NCI-H748 treated with DMSO at 0.1 percent for 48 hours (cell line): ENCODE measurements at regions not wholly inside any gene's neighbourhood (a gene's known extent, or its start where the extent isn't known, plus 50 kb on each side); places are given as distances from the start of the nearest gene placed in this dataset.

Experiments
- DNase-seq: peaks from one replicate; lab custom pipeline; 2025; lab: John Stamatoyannopoulos, UW

DNA sequence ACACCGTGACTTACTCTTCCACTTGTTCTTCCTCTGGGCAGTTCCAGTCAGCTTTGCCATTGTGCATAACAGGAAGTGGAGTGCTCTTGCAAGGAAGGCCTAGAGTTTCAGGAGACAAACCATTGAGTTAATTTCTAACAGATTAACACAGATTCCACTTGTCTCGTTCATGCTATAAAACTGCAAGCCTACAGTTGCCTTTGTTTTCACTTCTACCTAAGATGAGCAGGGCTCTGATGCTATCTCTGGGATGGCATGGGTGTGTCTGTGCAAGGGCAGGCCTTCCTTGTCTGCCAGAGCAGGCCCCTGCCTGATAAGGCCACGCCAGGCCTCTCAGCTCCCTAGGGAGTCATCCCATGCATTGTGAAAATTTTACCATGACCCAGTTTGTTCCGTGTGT, 67.7 kb upstream of the PGRMC2 start:
- DNase-seq, result no peak

DNA sequence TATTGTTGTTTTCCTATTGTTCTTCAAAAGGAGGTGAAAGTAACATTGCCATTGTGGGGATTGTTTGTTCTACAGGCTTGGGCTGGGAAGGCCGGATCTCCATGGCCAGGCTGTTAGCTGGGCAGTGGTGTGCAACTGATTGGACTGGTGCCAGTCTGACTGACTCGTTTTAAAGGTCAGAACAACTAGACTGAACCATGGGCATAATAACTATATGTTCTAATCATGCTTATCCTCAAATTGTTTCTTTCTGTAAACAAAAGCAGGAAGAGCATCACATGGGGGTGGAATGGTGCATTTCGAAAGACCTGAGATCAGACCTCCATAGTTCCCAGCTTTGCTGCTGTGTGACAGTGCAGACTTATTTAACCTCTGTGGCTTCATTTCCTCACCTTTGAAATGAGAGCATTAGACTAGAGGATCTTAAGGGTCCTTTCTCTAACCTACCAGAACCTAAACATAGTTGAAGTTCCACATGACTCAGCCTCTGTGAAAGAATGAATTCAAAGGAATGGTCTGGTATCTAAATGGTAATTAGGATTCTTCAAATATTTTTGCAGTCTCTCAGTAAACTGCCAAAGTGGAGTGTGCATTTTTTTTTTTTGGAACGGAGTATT, 66.7 kb upstream of the PGRMC2 start:
- peak; percentile 30 for DNase-seq

DNA sequence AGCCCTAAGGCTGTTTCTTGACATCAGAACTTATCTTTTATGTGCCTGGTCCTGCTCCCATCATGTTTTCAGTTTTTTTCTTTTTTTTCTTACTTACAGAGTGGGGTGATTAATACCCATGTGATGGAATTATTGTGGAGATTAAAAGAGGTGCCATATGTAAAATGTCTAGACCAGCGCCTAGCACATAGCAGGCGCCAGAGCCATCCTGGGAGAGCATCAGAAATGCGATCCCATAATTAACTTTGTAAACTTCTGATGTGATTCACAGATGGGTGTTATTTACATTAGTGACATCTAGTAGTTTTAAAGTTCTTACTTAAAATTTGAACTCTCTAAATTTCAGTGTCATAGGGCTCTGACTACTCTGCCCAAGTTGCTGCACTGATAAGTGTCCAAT, 66.2 kb upstream of the PGRMC2 start:
- DNase-seq, result no peak

DNA sequence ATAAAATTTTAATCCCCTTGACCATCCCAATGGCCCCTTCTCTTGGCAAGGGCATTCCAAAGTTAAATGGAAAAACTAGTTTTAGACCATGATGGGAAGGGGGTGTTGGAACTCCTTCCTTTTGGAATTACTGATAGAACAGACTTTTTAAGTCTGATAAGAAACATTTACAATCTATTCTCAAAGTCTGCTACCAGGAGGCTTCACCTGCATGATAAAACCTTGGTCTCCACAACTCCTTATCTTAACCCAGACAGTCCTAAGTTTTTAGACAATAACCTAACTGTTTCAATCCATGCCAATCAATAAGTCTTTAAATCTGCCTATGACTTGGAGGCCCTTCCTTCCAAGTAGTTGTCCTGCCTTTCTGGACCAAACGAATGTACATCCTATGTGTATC, 63.9 kb upstream of the PGRMC2 start:
- no peak for DNase-seq

DNA sequence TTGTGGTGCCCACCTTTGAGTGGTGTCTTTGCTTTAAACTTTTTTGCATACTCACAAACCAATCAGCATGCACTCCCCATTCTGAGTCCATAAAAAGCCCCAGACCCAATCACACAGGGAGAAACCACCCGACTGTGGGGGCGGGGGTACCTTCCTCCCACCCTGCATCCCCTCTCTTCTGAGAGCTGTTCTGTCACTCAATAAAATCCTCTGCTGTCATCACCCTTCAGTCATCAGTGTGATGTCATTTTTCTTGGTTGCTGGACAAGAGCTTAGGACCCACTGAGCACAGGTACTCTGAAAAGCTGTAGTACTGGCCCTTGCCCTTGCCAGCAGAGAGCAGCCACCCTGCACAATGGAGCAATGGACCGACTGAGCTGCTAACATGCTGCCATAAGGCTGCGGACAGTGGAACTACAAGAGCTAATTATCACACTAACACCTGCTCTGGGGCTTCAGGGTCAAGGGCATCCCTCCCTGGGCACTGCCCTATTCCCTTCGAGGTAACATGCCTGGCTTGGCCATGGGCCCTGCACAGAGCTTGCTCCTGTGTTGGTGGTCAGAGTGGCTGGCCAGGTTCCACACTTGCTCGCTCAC, 62.9 kb upstream of the PGRMC2 start:
- no peak for DNase-seq

DNA sequence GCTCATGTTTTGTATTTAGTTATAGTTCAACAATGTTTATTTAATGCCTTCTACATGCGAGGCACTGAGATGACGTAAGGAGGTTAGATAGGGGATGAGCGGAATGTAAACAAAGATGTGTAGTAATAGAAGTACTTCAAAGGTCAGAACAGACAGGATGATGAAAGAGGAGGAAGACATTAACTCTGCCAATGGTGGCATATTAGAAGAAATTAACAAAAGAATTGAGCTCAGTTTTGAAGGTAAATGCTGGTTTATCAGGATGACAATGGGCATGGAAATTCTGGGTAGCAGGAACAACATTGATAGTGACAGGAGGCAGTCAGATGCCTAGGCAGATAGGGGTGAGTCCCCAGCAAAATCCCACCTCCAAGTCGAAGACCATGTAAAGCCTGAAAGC, 62.3 kb upstream of the PGRMC2 start:
- peak; percentile 67 for DNase-seq

DNA sequence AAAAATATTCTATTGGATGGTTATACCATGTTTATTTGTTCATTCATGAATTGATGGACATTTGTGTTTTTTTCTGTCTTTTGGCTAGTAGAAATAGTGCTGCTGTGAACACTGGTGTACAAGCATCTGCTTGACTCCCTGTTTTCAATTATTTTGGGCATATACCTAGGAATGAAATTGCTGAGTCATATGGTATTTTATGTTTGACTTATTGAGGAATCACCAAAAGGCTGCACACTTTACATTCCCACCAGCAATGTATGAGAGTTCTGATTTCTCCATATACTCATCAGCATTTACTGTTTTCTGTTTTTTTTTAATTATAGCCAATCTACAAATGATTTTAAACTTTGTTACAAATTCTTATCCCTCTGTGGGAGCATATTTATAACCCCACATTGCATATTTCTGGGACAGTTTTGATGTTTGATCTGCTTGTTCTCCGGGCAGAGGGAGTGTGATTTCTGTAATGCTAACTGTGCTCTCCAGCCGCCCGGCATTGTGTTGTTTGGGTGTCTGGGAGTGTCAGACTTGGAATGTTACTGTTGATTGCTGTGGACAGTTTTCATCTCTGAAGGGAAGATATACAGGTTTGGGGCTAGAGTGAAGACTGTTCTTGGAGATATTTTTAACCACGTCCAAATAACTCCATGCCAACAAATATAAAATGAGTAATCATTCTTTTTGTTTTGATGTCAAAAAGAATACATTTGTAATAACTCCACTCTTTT, 60.5 kb upstream of the PGRMC2 start:
- DNase-seq, result no peak

DNA sequence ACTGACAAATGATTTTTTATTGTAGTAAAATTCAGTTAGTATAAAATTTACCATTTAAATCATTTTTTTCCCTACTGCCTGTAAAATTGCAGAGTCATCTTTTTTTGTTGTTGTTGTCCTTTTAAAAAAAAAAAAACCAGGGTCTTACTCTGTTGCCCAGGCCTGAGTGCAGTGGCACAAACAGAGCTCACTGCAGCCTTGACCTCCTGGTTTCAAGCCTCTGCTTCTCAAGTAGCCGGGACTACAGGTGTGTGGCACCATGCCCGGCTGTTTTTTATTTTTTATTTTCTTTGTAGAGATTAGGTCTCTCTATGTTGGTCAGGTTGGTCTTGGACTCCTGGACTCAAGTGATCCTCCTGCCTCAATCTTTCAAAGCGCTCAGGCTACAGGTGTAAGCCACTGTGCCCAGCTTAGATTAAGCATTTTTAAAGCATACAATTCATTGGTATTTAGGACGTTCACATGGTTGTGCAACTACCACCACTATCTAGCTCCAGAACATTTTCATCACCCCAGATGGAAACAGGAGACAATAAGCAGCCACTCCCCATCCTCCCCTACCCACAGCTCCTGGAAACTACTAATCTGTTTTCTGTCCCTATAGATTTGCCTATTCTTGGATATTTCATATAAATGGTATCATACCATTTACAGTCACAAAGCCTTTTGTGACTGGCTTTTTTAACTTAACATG, 59.7 kb upstream of the PGRMC2 start:
- DNase-seq, result no peak

DNA sequence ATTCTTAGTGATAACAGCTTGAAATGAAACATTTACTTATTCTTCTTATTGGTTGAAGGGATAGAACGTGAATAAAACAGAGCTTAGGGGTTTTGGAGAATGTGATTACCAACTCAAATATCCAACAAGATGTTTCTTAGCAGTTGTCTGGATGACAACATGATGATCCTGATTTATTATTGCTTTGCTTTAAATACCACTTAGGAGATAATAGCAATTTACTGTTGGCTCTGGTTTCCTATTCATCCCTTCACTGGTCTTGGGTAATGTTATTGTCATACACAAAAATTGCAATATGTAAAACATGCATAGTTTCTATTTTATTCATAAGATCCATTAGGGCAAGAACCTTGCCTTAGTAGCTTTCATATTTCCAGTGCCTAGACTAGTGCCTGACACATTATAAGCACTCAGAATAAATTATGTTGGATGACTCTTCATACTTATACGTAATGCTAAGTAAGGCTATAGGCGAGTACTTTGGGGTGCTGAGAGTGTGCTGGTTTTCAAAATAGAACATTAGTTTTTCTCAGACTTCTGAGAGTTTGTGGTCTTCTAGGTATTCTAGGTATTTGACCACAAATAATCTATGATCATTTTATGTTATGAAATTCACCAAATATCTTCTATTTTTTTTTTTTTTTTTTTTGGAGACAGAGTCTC, 58.6 kb upstream of the PGRMC2 start:
- DNase-seq, result no peak

DNA sequence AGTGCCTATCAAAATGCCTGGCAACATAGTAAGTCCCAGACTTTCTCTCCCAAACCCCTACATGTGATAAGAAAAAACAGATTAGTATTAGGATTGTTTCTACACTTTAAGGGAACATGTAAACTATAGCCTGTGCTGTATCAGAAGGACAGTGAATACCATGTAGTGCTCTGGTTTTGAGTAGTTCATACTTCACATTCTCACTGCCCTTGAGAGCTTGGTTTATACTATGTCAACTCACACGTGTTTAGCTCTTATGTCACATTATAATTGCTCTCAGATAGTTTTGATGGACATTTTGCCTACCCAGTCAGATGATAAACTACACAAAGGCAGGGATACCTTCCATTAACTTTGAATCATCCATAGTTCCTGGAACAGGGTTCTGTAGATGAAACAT, 58.0 kb upstream of the PGRMC2 start:
- DNase-seq, result no peak

DNA sequence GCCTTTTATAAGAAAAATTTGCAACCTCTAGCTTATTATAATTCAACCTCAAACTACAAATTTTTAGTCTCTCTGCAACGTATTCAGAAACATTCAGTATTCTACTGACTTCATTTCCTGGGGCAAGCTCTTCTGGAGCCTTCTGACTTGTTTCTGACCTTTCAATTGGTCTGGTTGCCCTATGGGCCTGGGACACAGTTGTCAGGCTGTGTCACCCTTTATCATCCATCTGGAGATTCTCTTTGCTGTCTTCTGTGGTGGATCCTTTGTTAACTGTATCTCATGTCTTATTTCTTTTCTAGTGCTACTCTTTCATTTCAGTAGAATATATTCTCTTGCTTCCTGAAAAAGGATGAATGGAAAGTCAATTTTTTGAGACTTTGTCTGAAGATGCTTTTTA, 55.1 kb upstream of the PGRMC2 start:
- no peak for DNase-seq

DNA sequence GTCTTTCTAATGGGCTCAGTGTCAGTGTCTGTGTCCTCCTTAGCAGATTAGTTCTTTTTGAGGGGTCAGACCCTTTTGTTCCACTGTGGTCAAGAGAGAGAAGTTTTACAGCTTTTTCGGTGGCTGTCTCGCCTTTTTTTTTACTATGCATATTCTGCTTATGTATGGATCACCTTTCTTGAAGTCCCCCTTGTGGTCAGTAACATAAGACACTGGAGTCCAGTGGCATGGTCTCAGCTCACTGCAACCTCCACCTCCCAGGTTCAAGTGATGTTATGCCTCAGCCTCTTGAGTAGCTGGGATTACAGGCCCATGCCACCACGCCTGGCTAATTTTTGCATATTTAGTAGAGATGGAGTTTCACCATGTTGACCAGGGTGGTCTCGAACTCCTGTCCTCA, 54.0 kb upstream of the PGRMC2 start:
- no peak for DNase-seq

DNA sequence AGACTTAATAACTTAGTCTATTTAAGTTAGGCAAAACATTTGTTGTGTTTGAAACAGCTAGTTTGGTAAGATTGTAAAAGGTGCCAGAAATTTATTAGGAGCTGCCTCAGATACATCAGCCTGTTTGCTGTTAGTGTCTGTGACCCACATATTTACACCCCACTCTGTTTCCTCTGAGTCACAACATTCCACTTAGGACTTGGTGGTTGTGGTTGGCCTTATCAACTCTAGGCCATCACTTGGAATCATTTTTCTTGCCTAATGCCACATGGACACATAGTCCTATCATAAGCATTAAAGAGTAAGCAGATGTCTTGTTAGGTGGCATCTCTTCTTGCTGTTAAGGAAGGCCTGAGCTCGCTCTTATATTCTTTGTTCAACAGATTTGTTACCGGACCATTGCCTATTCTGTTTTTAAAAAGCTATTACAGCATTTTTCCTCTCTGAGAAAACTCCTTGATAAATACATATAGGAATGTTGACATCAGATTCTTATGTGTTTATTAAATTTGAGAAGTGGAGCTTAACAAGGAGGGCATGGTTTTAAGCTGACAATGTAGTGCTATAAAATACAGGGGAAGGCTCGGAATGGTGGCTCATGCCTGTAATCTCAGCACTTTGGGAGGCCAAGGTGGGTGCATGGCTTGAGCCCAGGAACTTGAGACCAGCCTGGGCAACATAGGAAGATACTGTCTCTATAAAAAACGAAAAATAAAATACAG, 51.2 kb upstream of the PGRMC2 start:
- DNase-seq, result no peak

DNA sequence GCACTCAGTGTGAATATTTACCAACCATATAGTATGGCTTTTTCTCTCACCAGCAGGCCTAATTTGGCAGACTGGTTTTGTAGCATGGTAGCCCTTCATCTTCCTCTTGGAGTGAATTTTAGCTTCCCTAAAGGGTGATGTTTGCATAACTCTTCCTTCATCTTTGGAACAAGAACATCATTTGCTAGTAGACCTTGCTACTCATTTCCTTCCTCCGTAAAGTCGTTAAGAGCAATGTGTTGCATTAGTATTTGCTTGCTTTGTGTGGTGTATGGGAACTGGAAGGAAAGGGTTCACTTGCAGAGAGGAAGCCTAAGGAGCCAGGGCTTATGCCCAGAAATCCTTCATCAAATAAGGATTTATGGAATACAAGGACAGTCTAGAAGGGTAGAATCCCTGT, 50.2 kb upstream of the PGRMC2 start:
- no peak for DNase-seq
